Esophagus muscularis mucosa (tissue), 4 donors: ENCODE measurements at regions not wholly inside any gene's neighbourhood (a gene's known extent, or its start where the extent isn't known, plus 50 kb on each side); places are given as distances from the start of the nearest gene placed in this dataset.

ENCODE experiments used
- DNase-seq: peaks from one replicate; pipeline ENCODE4 v3.0.0-alpha.2; 2017; ENCODE audit errors: extremely low spot score
- H3K27ac ChIP-seq, 4 donors: fragments of 200-600 bp; sonication (generic); replicated peaks in 1 of 4; 1 replicate in 3 of 4; 2 replicates in 1 of 4; pipeline ENCODE4 v1.5.1; 2016 to 2019; ENCODE audit warnings: mild to moderate bottlenecking in 1 of 4
- H3K27me3 ChIP-seq, 4 donors: fragments of 200-600 bp; sonication (generic); one replicate each; pipeline versions ENCODE4 v1.5.1 to v1.6.0; 2016 to 2019
- H3K36me3 ChIP-seq, 4 donors: fragments of 200-600 bp; sonication (generic); one replicate each; pipeline ENCODE4 v1.5.1; 2016 to 2019
- H3K4me1 ChIP-seq, 4 donors: fragments of 200-600 bp; sonication (generic); one replicate each; pipeline ENCODE4 v1.5.1; 2016 to 2019
- H3K4me3 ChIP-seq, 4 donors: fragments of 200-600 bp; sonication (generic); 1 replicate in 2 of 4; 2 replicates in 2 of 4; pipeline ENCODE4 v1.5.1; 2016 to 2019; ENCODE audit warnings: mild to moderate bottlenecking in 4 of 4, moderate library complexity in 1 of 4
- H3K9me3 ChIP-seq, 4 donors: fragments of 200-600 bp; sonication (generic); 1 replicate in 3 of 4; 2 replicates in 1 of 4; pipeline ENCODE4 v1.5.1; 2016 to 2019
- CTCF ChIP-seq, 3 experiments: fragments of 200-600 bp in 2 of 3; fragments of 450-650 bp in 1 of 3; sonication (generic) in 2 of 3; IDR thresholded peaks; one replicate each; pipeline ENCODE4 v1.5.1; 2017 to 2019; ENCODE audit warnings: antibody characterized with exemption in 3 of 3, mild to moderate bottlenecking in 2 of 3, moderate library complexity in 1 of 3
- EP300 ChIP-seq: sonication (generic); formaldehyde crosslinking; IDR thresholded peaks from one replicate; pipeline ENCODE4 v1.6.1; 2017; ENCODE audit warnings: antibody characterized with exemption
- POLR2A ChIP-seq: fragments of 450-650 bp; IDR thresholded peaks from one replicate; pipeline ENCODE4 v1.6.1; 2017; ENCODE audit warnings: antibody characterized with exemption, moderate library complexity, mild to moderate bottlenecking, low read depth
- POLR2AphosphoS5 ChIP-seq, 2 donors: sonication (generic); formaldehyde crosslinking; IDR thresholded peaks; one replicate each; pipeline ENCODE4 v1.6.1; 2017; ENCODE audit warnings: antibody characterized with exemption in 2 of 2
- WGBS: methylation state at CpG from one replicate; pipeline ENCODE4 v1.1.5; 2018; 5-methylcytosine and 5-hydroxymethylcytosine counted together
- intact Hi-C: fragments of 100-400 bp; cut with DNase I; formaldehyde crosslinking; loops from one replicate; pipeline ENCODE4 v1.15.1; 2023

GRCh38 chr21:23455676-23456075 lies 2151.6 kb downstream of the MRPL39 start:
- no peak overlapping the region for H3K27ac ChIP-seq
- no peak for DNase-seq
- H3K27me3 ChIP-seq, result no peaks in the 10 kb centered on the region
- intact Hi-C loops, result no loop called here
- H3K4me3 ChIP-seq, result no peak overlapping the region
- no peak for TF ChIP-seq CTCF (IDR thresholded peaks at IDR 0.05)
- TF ChIP-seq EP300, result no peak
- no peak for TF ChIP-seq POLR2AphosphoS5 (IDR thresholded peaks at IDR 0.05)
- no peak for TF ChIP-seq POLR2A
- no peaks in the 10 kb centered on the region for H3K36me3 ChIP-seq
- H3K4me1 ChIP-seq, result no peaks in the 10 kb centered on the region
- 66% methylated on average over 4 of the region's 4 CpGs for WGBS
- no peaks in the 10 kb centered on the region for H3K9me3 ChIP-seq

- no peaks in the 10 kb centered on the region for H3K27me3 ChIP-seq
- TF ChIP-seq POLR2AphosphoS5 (IDR thresholded peaks at IDR 0.05), result no peak
- no peak for TF ChIP-seq POLR2A
- no peak for TF ChIP-seq CTCF (IDR thresholded peaks at IDR 0.05)
- no peak for TF ChIP-seq EP300
- no peaks in the 10 kb centered on the region for H3K36me3 ChIP-seq
- intact Hi-C loops, result no loop called here
- no peak for DNase-seq
- no peaks in the 10 kb centered on the region for H3K9me3 ChIP-seq
- no peak overlapping the region for H3K27ac ChIP-seq
- WGBS, result 52% methylated on average over 19 of the region's 19 CpGs
- no peak overlapping the region for H3K4me3 ChIP-seq
- H3K4me1 ChIP-seq, result no peaks in the 10 kb centered on the region
These were observed 2154.7 kb downstream of the MRPL39 start for GRCh38 chr21:23452384-23453083.

GRCh38 chr21:23445307-23445706 lies 2162.0 kb downstream of the MRPL39 start:
- no peaks in the 10 kb centered on the region for H3K27me3 ChIP-seq
- 69% methylated on average over 1 of the region's 1 CpG for WGBS
- intact Hi-C loops, result no loop called here

DNA sequence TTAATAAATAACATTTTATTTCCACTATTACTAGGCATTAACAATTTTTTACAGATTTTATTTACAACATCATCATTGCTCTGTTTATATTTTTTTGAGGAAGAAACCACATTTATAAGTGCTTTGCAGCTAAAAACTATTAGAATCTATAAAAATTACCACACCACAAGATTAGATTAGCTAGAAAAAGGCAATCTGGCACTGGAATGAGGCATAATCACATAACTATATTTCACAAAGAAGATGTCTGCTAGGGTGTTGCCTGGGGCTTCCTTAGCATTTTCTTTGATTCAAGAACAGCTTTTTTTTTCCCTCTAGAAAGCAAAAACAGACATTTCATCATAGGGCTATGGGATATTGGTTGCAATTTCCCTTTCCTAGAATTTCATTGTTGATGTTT lies 2169.2 kb downstream of the MRPL39 start:
- Histone ChIP-seq H3K27ac (no peak overlapping the region), H3K36me3 (no peaks in the 10 kb centered on the region), H3K4me1 (no peaks in the 10 kb centered on the region), H3K27me3 (no peaks in the 10 kb centered on the region), H3K9me3 (no peaks in the 10 kb centered on the region), H3K4me3 (no peak overlapping the region)
- no peak for DNase-seq
- no peak for TF ChIP-seq POLR2A
- intact Hi-C loops, result no loop called here

More at GRCh38 chr21:23445307-23445706, 2162.0 kb downstream of the MRPL39 start:
- DNase-seq, result no peak
- Histone ChIP-seq H3K4me1 (no peaks in the 10 kb centered on the region), H3K27ac (no peak overlapping the region), H3K4me3 (no peak overlapping the region), H3K9me3 (no peaks in the 10 kb centered on the region), H3K36me3 (no peaks in the 10 kb centered on the region)
- TF ChIP-seq CTCF (IDR thresholded peaks at IDR 0.05) (no peak), POLR2AphosphoS5 (IDR thresholded peaks at IDR 0.05) (no peak), POLR2A (no peak), EP300 (no peak)

DNA sequence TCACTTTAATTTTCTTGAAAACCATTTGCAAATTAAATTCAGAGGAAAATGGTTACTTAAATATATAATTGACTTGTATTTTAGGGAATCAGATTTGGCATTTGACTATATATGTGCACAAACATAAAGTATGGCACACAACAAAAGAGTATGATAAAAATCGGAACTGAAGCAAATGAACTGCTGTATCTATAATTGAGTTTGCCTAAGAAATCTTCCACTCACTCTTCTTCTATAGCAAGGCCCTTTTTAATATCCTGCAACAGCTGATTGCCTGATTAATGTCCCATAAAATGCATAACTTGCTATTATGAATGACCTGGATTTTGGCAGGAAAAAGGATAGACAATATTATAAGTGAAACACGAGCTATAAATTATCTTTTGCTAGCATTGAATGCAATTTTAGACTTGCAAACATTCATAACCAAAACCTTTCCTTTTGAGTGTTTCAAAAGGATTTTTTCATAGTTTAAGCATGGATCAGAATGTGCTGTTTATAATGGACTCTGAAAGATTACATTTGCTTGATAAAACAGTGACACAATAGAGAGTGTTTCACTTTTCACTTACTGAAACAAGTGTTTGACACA lies 2204.3 kb downstream of the MRPL39 start:
- H3K27ac ChIP-seq, result no peak overlapping the region
- H3K36me3 ChIP-seq, result no peaks in the 10 kb centered on the region
- no peak for TF ChIP-seq CTCF (IDR thresholded peaks at IDR 0.05)
- no peak for TF ChIP-seq EP300
- no peak for TF ChIP-seq POLR2A
- no peak for TF ChIP-seq POLR2AphosphoS5 (IDR thresholded peaks at IDR 0.05)
- H3K27me3 ChIP-seq, result no peaks in the 10 kb centered on the region
- H3K4me3 ChIP-seq, result no peak overlapping the region
- no peak for DNase-seq
- H3K4me1 ChIP-seq, result no peaks in the 10 kb centered on the region
- WGBS, result 41% methylated on average over 2 of the region's 2 CpGs
- intact Hi-C loops, result no loop called here
- H3K9me3 ChIP-seq, result no peaks in the 10 kb centered on the region
